Caco-2 (cell line): ENCODE measurements at regions not wholly inside any gene's neighbourhood (a gene's known extent, or its start where the extent isn't known, plus 50 kb on each side); places are given as distances from the start of the nearest gene placed in this dataset.

Experiments used
- BruUV-seq: library from RNA; stranded (reverse); fragments of 400-500 nt; replicated peaks from 2 replicates; lab custom pipeline; 2021; lab: Mats Ljungman, UMichigan
- CTCF ChIA-PET: fragments of 300-600 bp; sonication (Branson Sonifier 250); formaldehyde crosslinking; loops from one replicate; lab custom pipeline; 2022; ENCODE audit warnings: antibody characterized with exemption; lab: Charles Lee
- POLR2A ChIA-PET: fragments of 300-600 bp; sonication (Branson Sonifier 250); formaldehyde crosslinking; loops from one replicate; lab custom pipeline; 2022; ENCODE audit warnings: antibody characterized with exemption; lab: Charles Lee
- DNase-seq, 2 experiments: peaks; one replicate each; pipeline versions ENCODE4 v3.0.0 to v3.0.0-alpha.2; 2020 to 2022
- H3K27me3 ChIP-seq: replicated peaks from 2 replicates; pipeline ENCODE4 v1.6.0; 2011; ENCODE audit warnings: low read length; ENCODE audit not compliant: control insufficient read depth, insufficient read depth
- H3K36me3 ChIP-seq: 2 replicates; pipeline ENCODE4 v1.5.1; 2011; ENCODE audit warnings: low read length; ENCODE audit not compliant: control insufficient read depth, insufficient read depth
- H3K4me1 ChIP-seq: fragments of 250-450 bp; sonication (Bioruptor Pico); 2 replicates; pipeline ENCODE4 v1.5.1; 2020; ENCODE audit warnings: mild to moderate bottlenecking
- H3K4me3 ChIP-seq: 2 replicates; pipeline ENCODE4 v1.5.1; 2011; ENCODE audit warnings: low read depth, mild to moderate bottlenecking, control low read depth, low read length
- H3K9me3 ChIP-seq: fragments of 250-450 bp; sonication (Bioruptor Pico); 2 replicates; pipeline ENCODE4 v1.5.1; 2020; ENCODE audit warnings: mild to moderate bottlenecking, moderate library complexity
- H3K27ac Mint-ChIP-seq: one replicate; pipeline ENCODE4 v1.8.0; 2022; ENCODE audit warnings: mixed read lengths; ENCODE audit not compliant: unreplicated experiment
- H3K27me3 Mint-ChIP-seq: one replicate; pipeline ENCODE4 v1.8.0; 2022; ENCODE audit warnings: mixed read lengths; ENCODE audit not compliant: insufficient read depth, unreplicated experiment
- H3K36me3 Mint-ChIP-seq: one replicate; pipeline ENCODE4 v1.8.0; 2022; ENCODE audit warnings: mild to moderate bottlenecking, mixed read lengths; ENCODE audit not compliant: insufficient read depth, unreplicated experiment
- H3K4me1 Mint-ChIP-seq: one replicate; pipeline ENCODE4 v1.8.0; 2022; ENCODE audit warnings: low read depth, mixed read lengths; ENCODE audit not compliant: unreplicated experiment
- H3K4me3 Mint-ChIP-seq: one replicate; pipeline ENCODE4 v1.8.0; 2022; ENCODE audit warnings: mild to moderate bottlenecking, moderate library complexity, mixed read lengths; ENCODE audit not compliant: unreplicated experiment
- H3K9me3 Mint-ChIP-seq: one replicate; pipeline ENCODE4 v1.8.0; 2022; ENCODE audit warnings: mixed read lengths; ENCODE audit not compliant: unreplicated experiment
- intact Hi-C: fragments of 100-400 bp; cut with micrococcal nuclease; formaldehyde crosslinking; loops from one replicate; pipeline ENCODE4 v1.10.0; 2022; ENCODE audit not compliant: unreplicated experiment
- TF ChIP-seq, protein P1 (sequence below), 2 experiments: fragments of 200-600 bp in 1 of 2; IDR thresholded peaks; 1 replicate in 1 of 2; 2 replicates in 1 of 2; pipeline versions ENCODE4 v1.5.1 to v1.8.0; 2011 to 2022; ENCODE audit warnings: antibody characterized with exemption in 1 of 2, control low read depth in 1 of 2, inconsistent platforms in 1 of 2, low read depth in 1 of 2, low read length in 1 of 2, mild to moderate bottlenecking in 1 of 2, moderate library complexity in 1 of 2; ENCODE audit not compliant: insufficient read depth in 1 of 2, severe bottlenecking in 1 of 2, unreplicated experiment in 1 of 2

GRCh38 chr3:163384383-163384782 lies 1693.9 kb downstream of the SI start:
- no peak overlapping the region for H3K27ac Mint-ChIP-seq
- ChIA-PET CTCF (no interaction called here), POLR2A (no interaction called here)
- H3K36me3 Mint-ChIP-seq: no peaks in the 10 kb centered on the region
- TF ChIP-seq, protein P1, sequence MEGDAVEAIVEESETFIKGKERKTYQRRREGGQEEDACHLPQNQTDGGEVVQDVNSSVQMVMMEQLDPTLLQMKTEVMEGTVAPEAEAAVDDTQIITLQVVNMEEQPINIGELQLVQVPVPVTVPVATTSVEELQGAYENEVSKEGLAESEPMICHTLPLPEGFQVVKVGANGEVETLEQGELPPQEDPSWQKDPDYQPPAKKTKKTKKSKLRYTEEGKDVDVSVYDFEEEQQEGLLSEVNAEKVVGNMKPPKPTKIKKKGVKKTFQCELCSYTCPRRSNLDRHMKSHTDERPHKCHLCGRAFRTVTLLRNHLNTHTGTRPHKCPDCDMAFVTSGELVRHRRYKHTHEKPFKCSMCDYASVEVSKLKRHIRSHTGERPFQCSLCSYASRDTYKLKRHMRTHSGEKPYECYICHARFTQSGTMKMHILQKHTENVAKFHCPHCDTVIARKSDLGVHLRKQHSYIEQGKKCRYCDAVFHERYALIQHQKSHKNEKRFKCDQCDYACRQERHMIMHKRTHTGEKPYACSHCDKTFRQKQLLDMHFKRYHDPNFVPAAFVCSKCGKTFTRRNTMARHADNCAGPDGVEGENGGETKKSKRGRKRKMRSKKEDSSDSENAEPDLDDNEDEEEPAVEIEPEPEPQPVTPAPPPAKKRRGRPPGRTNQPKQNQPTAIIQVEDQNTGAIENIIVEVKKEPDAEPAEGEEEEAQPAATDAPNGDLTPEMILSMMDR (IDR thresholded peaks at IDR 0.05; ENCODE audit: insufficient read depth in 1 of 2, low read depth in 1 of 2, low read length in 1 of 2, severe bottlenecking in 1 of 2, unreplicated experiment in 1 of 2): no peak
- no peaks in the 10 kb centered on the region for H3K9me3 Mint-ChIP-seq
- H3K4me3 Mint-ChIP-seq: no peak overlapping the region
- no TSS peak for BruUV-seq
- H3K27me3 Mint-ChIP-seq: no peaks in the 10 kb centered on the region
- no peaks in the 10 kb centered on the region for H3K4me1 ChIP-seq
- no peaks in the 10 kb centered on the region for H3K27me3 ChIP-seq
- H3K4me1 Mint-ChIP-seq: no peaks in the 10 kb centered on the region
- no peaks in the 10 kb centered on the region for H3K36me3 ChIP-seq
- no peak for DNase-seq
- no peaks in the 10 kb centered on the region for H3K9me3 ChIP-seq
- intact Hi-C loops: no loop called here
- no peak overlapping the region for H3K4me3 ChIP-seq

DNA sequence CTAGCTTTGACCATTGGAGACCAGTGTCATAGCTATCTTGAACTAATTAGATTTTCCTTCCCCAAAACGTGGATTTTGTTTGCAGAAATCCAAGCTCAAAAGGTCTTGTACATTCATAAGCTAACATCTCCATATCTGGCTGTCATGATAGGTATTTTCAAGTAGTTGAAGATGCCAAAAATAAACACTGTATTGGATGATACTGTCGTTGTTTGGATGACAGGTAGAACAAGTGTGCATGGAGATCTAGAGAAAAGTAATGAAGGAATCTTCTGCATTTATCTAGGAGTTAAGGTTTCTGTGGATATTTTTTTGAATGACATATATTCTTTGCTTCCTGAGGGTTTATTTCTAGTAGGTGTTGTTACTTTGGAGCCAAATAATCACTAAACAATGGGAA lies 1696.1 kb downstream of the SI start:
- ChIA-PET POLR2A (no interaction called here), CTCF (no interaction called here)
- Mint-ChIP-seq H3K9me3 (no peaks in the 10 kb centered on the region), H3K4me1 (no peaks in the 10 kb centered on the region), H3K36me3 (no peaks in the 10 kb centered on the region), H3K27ac (no peak overlapping the region), H3K27me3 (no peaks in the 10 kb centered on the region), H3K4me3 (no peak overlapping the region)
- Histone ChIP-seq H3K4me1 (no peaks in the 10 kb centered on the region), H3K36me3 (no peaks in the 10 kb centered on the region), H3K27me3 (no peaks in the 10 kb centered on the region), H3K4me3 (no peak overlapping the region), H3K9me3 (no peaks in the 10 kb centered on the region)
- intact Hi-C loops: no loop called here
- BruUV-seq: no TSS peak
- TF ChIP-seq, protein P1 (IDR thresholded peaks at IDR 0.05; ENCODE audit: insufficient read depth in 1 of 2, low read depth in 1 of 2, low read length in 1 of 2, severe bottlenecking in 1 of 2, unreplicated experiment in 1 of 2): no peak
- no peak for DNase-seq

DNA sequence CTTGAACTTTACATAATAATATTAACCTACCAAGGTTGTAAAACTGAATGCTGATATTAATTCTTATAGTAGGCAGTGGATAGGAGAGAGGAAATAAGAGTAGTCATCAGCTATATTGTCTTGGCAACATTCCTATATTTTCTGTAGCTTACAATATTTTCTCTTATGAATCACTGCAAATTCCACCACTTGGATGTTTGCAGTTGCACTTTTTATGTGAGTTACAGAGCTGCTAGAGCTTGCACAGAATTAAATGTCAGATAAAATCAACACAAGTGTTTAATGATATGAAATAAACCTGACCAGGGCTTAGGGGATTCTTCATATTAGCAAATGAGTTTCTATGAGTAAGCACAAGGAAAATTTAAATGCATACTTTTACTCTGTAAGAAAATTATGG lies 1710.1 kb downstream of the SI start:
- H3K36me3 ChIP-seq: no peaks in the 10 kb centered on the region
- BruUV-seq: no TSS peak
- H3K27me3 ChIP-seq: no peaks in the 10 kb centered on the region
- DNase-seq: no peak
- Mint-ChIP-seq H3K9me3 (no peaks in the 10 kb centered on the region), H3K36me3 (no peaks in the 10 kb centered on the region), H3K4me1 (no peaks in the 10 kb centered on the region), H3K27ac (no peak overlapping the region), H3K27me3 (no peaks in the 10 kb centered on the region), H3K4me3 (no peak overlapping the region)
- TF ChIP-seq, protein P1 (IDR thresholded peaks at IDR 0.05; ENCODE audit: insufficient read depth in 1 of 2, low read depth in 1 of 2, low read length in 1 of 2, severe bottlenecking in 1 of 2, unreplicated experiment in 1 of 2): no peak
- no peaks in the 10 kb centered on the region for H3K9me3 ChIP-seq
- intact Hi-C loops: no loop called here
- no peaks in the 10 kb centered on the region for H3K4me1 ChIP-seq
- H3K4me3 ChIP-seq: no peak overlapping the region
- CTCF ChIA-PET: no interaction called here
- POLR2A ChIA-PET: no interaction called here
